Limb (tissue), 2 donors: ENCODE measurements at regions not wholly inside any gene's neighbourhood (a gene's known extent, or its start where the extent isn't known, plus 50 kb on each side); places are given as distances from the start of the nearest gene placed in this dataset.
"Not testable (repeated sequence)": the region's sequence is repeated elsewhere in the genome, so short reads cannot be mapped to it uniquely, and the experiment has no call there.

Experiments
- DNase-seq, 2 donors: peaks; one replicate each; pipeline ENCODE4 v3.0.0-alpha.2; 2016; ENCODE audit errors: extremely low spot score in 2 of 2

- DNase-seq: no peak
Observed at GRCh38 chr7:123323689-123324088, 123.9 kb upstream of the SLC13A1 start.

- DNase-seq: not testable (repeated sequence)
Observed at GRCh38 chr7:123321578-123321977, 121.8 kb upstream of the SLC13A1 start.

GRCh38 chr7:123319911-123320310, 120.1 kb upstream of the SLC13A1 start:
- no peak for DNase-seq

GRCh38 chr7:123314886-123315285, 115.1 kb upstream of the SLC13A1 start:
- no peak for DNase-seq

GRCh38 chr7:123308254-123308951, 108.6 kb upstream of the SLC13A1 start:
- DNase-seq: no peak

GRCh38 chr7:123305840-123306375, 106.1 kb upstream of the SLC13A1 start:
- DNase-seq: no peak

GRCh38 chr7:123303926-123304325, 104.2 kb upstream of the SLC13A1 start:
- DNase-seq: no peak

- DNase-seq: no peak
Observed at GRCh38 chr7:123296965-123297364, 97.2 kb upstream of the SLC13A1 start.

GRCh38 chr7:123293710-123294109, 93.9 kb upstream of the SLC13A1 start:
- DNase-seq: no peak

- DNase-seq: no peak
Observed at GRCh38 chr7:123292227-123292626, 92.5 kb upstream of the SLC13A1 start.

- DNase-seq: no peak
Observed at GRCh38 chr7:123289200-123289599, 89.4 kb upstream of the SLC13A1 start.

GRCh38 chr7:123285076-123285700, 85.4 kb upstream of the SLC13A1 start:
- no peak for DNase-seq

GRCh38 chr7:123283373-123283772, 83.6 kb upstream of the SLC13A1 start:
- no peak for DNase-seq

- DNase-seq: no peak
Observed at GRCh38 chr7:123282181-123282580, 82.4 kb upstream of the SLC13A1 start.

GRCh38 chr7:123279949-123280348, 80.2 kb upstream of the SLC13A1 start:
- DNase-seq: no peak

- DNase-seq: peak in 1 of 2 donors; percentile 5
Observed at GRCh38 chr7:123275036-123275753, 75.4 kb upstream of the SLC13A1 start.

- no peak for DNase-seq
Observed at GRCh38 chr7:123273185-123273584, 73.4 kb upstream of the SLC13A1 start.

GRCh38 chr7:123271856-123272255, 72.1 kb upstream of the SLC13A1 start:
- DNase-seq: no peak

GRCh38 chr7:123271231-123271630, 71.5 kb upstream of the SLC13A1 start:
- no peak for DNase-seq

- DNase-seq: no peak
Observed at GRCh38 chr7:123270570-123270969, 70.8 kb upstream of the SLC13A1 start.

GRCh38 chr7:123265853-123266252, 66.1 kb upstream of the SLC13A1 start:
- no peak for DNase-seq

- DNase-seq: not testable (repeated sequence)
Observed at GRCh38 chr7:123264820-123265219, 65.1 kb upstream of the SLC13A1 start.
